SK-N-MC (cell line): ENCODE measurements at regions not wholly inside any gene's neighbourhood (a gene's known extent, or its start where the extent isn't known, plus 50 kb on each side); places are given as distances from the start of the nearest gene placed in this dataset.

ENCODE experiments used
- EZH2 ChIP-seq: fragments of 200-600 bp; sonication (generic); IDR thresholded peaks from one replicate; pipeline ENCODE4 v1.6.1; 2017; ENCODE audit warnings: antibody characterized with exemption
- FOXP2 ChIP-seq: optimal IDR thresholded peaks from 2 replicates; pipeline ENCODE3; 2011; ENCODE audit warnings: mild to moderate bottlenecking, moderate library complexity; ENCODE audit not compliant: insufficient read depth; ENCODE audit errors: extremely low read length, control extremely low read depth
- POLR2AphosphoS5 ChIP-seq: IDR thresholded peaks from 2 replicates; pipeline ENCODE4 v1.6.1; 2012; ENCODE audit warnings: mild to moderate bottlenecking, low read depth, low read length, borderline replicate concordance

DNA sequence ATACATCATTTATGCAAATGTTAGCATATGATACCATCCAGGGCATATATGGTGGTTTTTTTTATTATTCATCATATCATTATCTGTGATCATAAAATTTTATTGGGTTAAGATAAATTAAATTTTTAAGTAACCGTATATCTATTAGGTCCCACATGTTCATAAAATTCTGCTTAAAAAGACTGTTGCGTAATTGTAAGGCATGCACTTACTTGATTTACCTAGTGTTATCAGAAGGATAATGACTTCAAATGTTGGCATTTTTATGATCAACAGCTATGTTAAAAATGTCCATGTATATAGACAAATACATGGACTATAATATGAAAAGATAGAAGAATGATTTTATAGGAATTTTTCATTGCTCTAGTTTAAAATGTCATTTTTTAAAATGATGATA is 1625.5 kb upstream of the CELF4 start:
- no peak for TF ChIP-seq EZH2
- no peak for TF ChIP-seq POLR2AphosphoS5
- no peak for TF ChIP-seq FOXP2
